Tibial artery (tissue), 4 donors: ENCODE measurements at regions not wholly inside any gene's neighbourhood (a gene's known extent, or its start where the extent isn't known, plus 50 kb on each side); places are given as distances from the start of the nearest gene placed in this dataset.

Experiments used
- DNase-seq, 2 donors: peaks; one replicate each; pipeline ENCODE4 v3.0.0-alpha.2; 2019
- H3K27ac ChIP-seq, 2 donors: fragments of 200-600 bp; sonication (generic) in 1 of 2; 1 replicate in 1 of 2; 2 replicates in 1 of 2; pipeline ENCODE4 v1.5.1; 2018 to 2019; ENCODE audit warnings: mild to moderate bottlenecking in 1 of 2
- H3K27me3 ChIP-seq, 2 donors: fragments of 200-600 bp; sonication (generic) in 1 of 2; one replicate each; pipeline versions ENCODE4 v1.5.1 to v1.6.0; 2016 to 2019
- H3K36me3 ChIP-seq, 3 donors: fragments of 200-600 bp; sonication (generic) in 2 of 3; one replicate each; pipeline ENCODE4 v1.5.1; 2016 to 2019; ENCODE audit warnings: mild to moderate bottlenecking in 2 of 3
- H3K4me1 ChIP-seq, 4 donors: fragments of 200-600 bp; sonication (generic) in 2 of 4; 1 replicate in 3 of 4; 2 replicates in 1 of 4; pipeline ENCODE4 v1.5.1; 2016 to 2019
- H3K4me3 ChIP-seq, 2 donors: fragments of 200-600 bp; sonication (generic) in 1 of 2; 1 replicate in 1 of 2; 2 replicates in 1 of 2; pipeline ENCODE4 v1.5.1; 2018 to 2019; ENCODE audit warnings: mild to moderate bottlenecking in 2 of 2
- H3K9me3 ChIP-seq, 3 donors: fragments of 200-600 bp; sonication (generic) in 1 of 3; one replicate each; pipeline ENCODE4 v1.5.1; 2016 to 2019
- CTCF ChIP-seq, 2 experiments: fragments of 200-600 bp in 1 of 2; fragments of 450-650 bp in 1 of 2; IDR thresholded peaks; one replicate each; pipeline ENCODE4 v1.5.1; 2017 to 2019; ENCODE audit warnings: antibody characterized with exemption in 2 of 2, mild to moderate bottlenecking in 1 of 2, moderate library complexity in 1 of 2
- intact Hi-C: fragments of 100-400 bp; cut with DNase I; formaldehyde crosslinking; loops from one replicate; pipeline ENCODE4 v1.15.0; 2023; ENCODE audit warnings: low total_unique reads

- TF ChIP-seq CTCF (IDR thresholded peaks at IDR 0.05): no peak
- intact Hi-C loops: no loop called here
- Histone ChIP-seq H3K9me3 (peaks cover 0 to 2% (median 0%) of the 10 kb centered on the region in 3 donors), H3K36me3 (no peaks in the 10 kb centered on the region), H3K27me3 (peaks cover 0 to 21% of the 10 kb centered on the region in 2 donors), H3K4me1 (no peaks in the 10 kb centered on the region), H3K4me3 (no peak overlapping the region), H3K27ac (no peak overlapping the region)
- DNase-seq: no peak
These were observed 221.6 kb downstream of the TBC1D2B start for GRCh38 chr15:77855871-77856270.

- intact Hi-C loops: no loop called here
- no peaks in the 10 kb centered on the region for H3K36me3 ChIP-seq
- TF ChIP-seq CTCF (IDR thresholded peaks at IDR 0.05): no peak
- H3K9me3 ChIP-seq: peaks cover 0 to 10% (median 7%) of the 10 kb centered on the region in 3 donors
- H3K27ac ChIP-seq: no peak overlapping the region
- H3K4me3 ChIP-seq: no peak overlapping the region
- peaks cover 0 to 25% of the 10 kb centered on the region in 2 donors for H3K27me3 ChIP-seq
- H3K4me1 ChIP-seq: no peaks in the 10 kb centered on the region
- no peak for DNase-seq
These were observed 222.3 kb upstream of the LINGO1 start for GRCh38 chr15:77854980-77855379.

GRCh38 chr15:77853910-77854309 lies 221.2 kb upstream of the LINGO1 start:
- peak in 1 of 2 donors; percentile 5 for DNase-seq
- no peaks in the 10 kb centered on the region for H3K4me1 ChIP-seq
- peaks cover 0 to 14% (median 10%) of the 10 kb centered on the region in 3 donors for H3K9me3 ChIP-seq
- H3K27ac ChIP-seq: no peak overlapping the region
- H3K4me3 ChIP-seq: no peak overlapping the region
- H3K36me3 ChIP-seq: no peaks in the 10 kb centered on the region
- H3K27me3 ChIP-seq: peaks cover 0 to 23% of the 10 kb centered on the region in 2 donors
- intact Hi-C loops: no loop called here
- TF ChIP-seq CTCF (IDR thresholded peaks at IDR 0.05): no peak

GRCh38 chr15:77853008-77853328 lies 220.3 kb upstream of the LINGO1 start:
- Histone ChIP-seq H3K4me3 (no peak overlapping the region), H3K27me3 (peaks cover 0 to 23% of the 10 kb centered on the region in 2 donors), H3K4me1 (no peaks in the 10 kb centered on the region), H3K9me3 (peaks cover 0 to 14% (median 10%) of the 10 kb centered on the region in 3 donors), H3K36me3 (no peaks in the 10 kb centered on the region), H3K27ac (no peak overlapping the region)
- no peak for TF ChIP-seq CTCF (IDR thresholded peaks at IDR 0.05)
- intact Hi-C loops: no loop called here
- no peak for DNase-seq

GRCh38 chr15:77852241-77853007 lies 219.7 kb upstream of the LINGO1 start:
- Histone ChIP-seq H3K4me1 (no peaks in the 10 kb centered on the region), H3K36me3 (no peaks in the 10 kb centered on the region), H3K9me3 (peaks cover 0 to 14% (median 10%) of the 10 kb centered on the region in 3 donors), H3K4me3 (no peak overlapping the region), H3K27me3 (peaks cover 0 to 23% of the 10 kb centered on the region in 2 donors), H3K27ac (no peak overlapping the region)
- peak in 1 of 2 donors; percentile 39 for DNase-seq
- intact Hi-C loops: no loop called here
- TF ChIP-seq CTCF (IDR thresholded peaks at IDR 0.05): no peak
